H1 (cell line): ENCODE measurements at regions not wholly inside any gene's neighbourhood (a gene's known extent, or its start where the extent isn't known, plus 50 kb on each side); places are given as distances from the start of the nearest gene placed in this dataset.

Source experiments
- CTCF ChIA-PET: fragments of 300-600 bp; sonication (Branson Sonifier 250); formaldehyde crosslinking; loops from one replicate; lab custom pipeline; 2021; ENCODE audit not compliant: partially characterized antibody; lab: Charles Lee
- POLR2A ChIA-PET: fragments of 300-600 bp; sonication (Branson Sonifier 250); formaldehyde crosslinking; loops from one replicate; lab custom pipeline; 2021; ENCODE audit warnings: inconsistent platforms; ENCODE audit not compliant: partially characterized antibody; lab: Charles Lee
- DNase-seq, 2 experiments: peaks; one replicate each; pipeline versions ENCODE4 v3.0.0 to v3.0.0-alpha.2; 2010 to 2022; ENCODE audit warnings: low spot score in 2 of 2, low read depth in 1 of 2, mixed read lengths in 1 of 2
- FAIRE-seq: peaks from 2 replicates; lab custom pipeline; 2011; peaks lifted over from hg19 to GRCh38; lab: Jason Lieb, UNC
- H2AFZ ChIP-seq: 2 replicates; pipeline ENCODE4 v1.8.1; 2012; ENCODE audit warnings: low read length, inconsistent platforms
- H2AK5ac ChIP-seq: 2 replicates; pipeline ENCODE4 v1.6.1; 2013; ENCODE audit warnings: low read depth, low read length
- H2BK120ac ChIP-seq: replicated peaks from 2 replicates; pipeline ENCODE3; 2013; ENCODE audit warnings: low read depth, low read length, inconsistent platforms
- H2BK12ac ChIP-seq: 2 replicates; pipeline ENCODE4 v1.6.1; 2013; ENCODE audit warnings: low read depth, low read length
- H2BK15ac ChIP-seq: 2 replicates; pipeline ENCODE4 v1.6.1; 2013; ENCODE audit warnings: low read length
- H2BK20ac ChIP-seq: 2 replicates; pipeline ENCODE4 v1.6.1; 2013; ENCODE audit warnings: low read length
- H2BK5ac ChIP-seq: 2 replicates; pipeline ENCODE4 v1.6.1; 2013; ENCODE audit warnings: low read depth, low read length
- H3K14ac ChIP-seq: 2 replicates; pipeline ENCODE4 v1.6.1; 2013; ENCODE audit warnings: inconsistent platforms; ENCODE audit not compliant: insufficient read length
- H3K18ac ChIP-seq: 2 replicates; pipeline ENCODE4 v1.6.1; 2013; ENCODE audit warnings: low read length; ENCODE audit errors: extremely low read depth
- H3K23ac ChIP-seq: 2 replicates; pipeline ENCODE4 v1.6.1; 2013; ENCODE audit warnings: inconsistent platforms; ENCODE audit not compliant: insufficient read length
- H3K23me2 ChIP-seq: 2 replicates; pipeline ENCODE4 v1.6.1; 2013; ENCODE audit warnings: low read depth, low read length
- H3K27ac ChIP-seq: 2 replicates; pipeline ENCODE4 v1.6.1; 2011; ENCODE audit warnings: low read depth, low read length, inconsistent platforms
- H3K27me3 ChIP-seq, 4 experiments: replicated peaks in 1 of 4; 1 replicate in 1 of 4; 2 replicates in 3 of 4; pipeline versions ENCODE4 v1.6.1 to v1.8.1; 2011 to 2013; ENCODE audit warnings: low read length in 3 of 4, mild to moderate bottlenecking in 3 of 4, inconsistent platforms in 2 of 4, mixed read lengths in 2 of 4, moderate library complexity in 1 of 4; ENCODE audit not compliant: control insufficient read depth in 3 of 4, insufficient read depth in 3 of 4; ENCODE audit errors: extremely low read depth in 1 of 4
- H3K36me3 ChIP-seq, 4 experiments: 2 replicates each; pipeline versions ENCODE4 v1.6.1 to v1.8.1; 2011 to 2013; ENCODE audit warnings: mild to moderate bottlenecking in 4 of 4, low read length in 3 of 4, moderate library complexity in 2 of 4, control low read depth in 1 of 4, inconsistent platforms in 1 of 4; ENCODE audit not compliant: insufficient read depth in 4 of 4, control insufficient read depth in 2 of 4
- H3K4ac ChIP-seq: replicated peaks from 2 replicates; pipeline ENCODE3; 2013; ENCODE audit warnings: low read length, low read depth, mixed read lengths, inconsistent platforms; ENCODE audit not compliant: insufficient read length
- H3K4me1 ChIP-seq, 4 experiments: replicated peaks in 1 of 4; 1 replicate in 1 of 4; 2 replicates in 3 of 4; pipeline versions ENCODE4 v1.6.1 to v1.8.1; 2011 to 2013; ENCODE audit warnings: low read length in 3 of 4, inconsistent platforms in 2 of 4, mixed read lengths in 1 of 4; ENCODE audit not compliant: insufficient read depth in 4 of 4, control insufficient read depth in 3 of 4
- H3K4me2 ChIP-seq, 2 experiments: 2 replicates each; pipeline versions ENCODE4 v1.6.1 to v1.8.1; 2011 to 2013; ENCODE audit warnings: low read depth in 2 of 2, low read length in 2 of 2, control low read depth in 1 of 2, inconsistent platforms in 1 of 2, mild to moderate bottlenecking in 1 of 2; ENCODE audit not compliant: insufficient read depth in 1 of 2
- H3K4me3 ChIP-seq, 4 experiments: fragments of 200-600, 300-600 bp in 1 of 4; sonication (generic), shearing (Covaris generic), sonication (Bioruptor Twin) in 1 of 4; 2 replicates each; pipeline versions ENCODE4 v1.5.1 to v1.8.1; 2011 to 2016; ENCODE audit warnings: low read length in 4 of 4, low read depth in 3 of 4, control low read depth in 2 of 4, inconsistent platforms in 2 of 4, mild to moderate bottlenecking in 2 of 4, mixed read lengths in 1 of 4, moderate library complexity in 1 of 4; ENCODE audit not compliant: insufficient read depth in 2 of 4; ENCODE audit errors: extremely low read depth in 1 of 4
- H3K56ac ChIP-seq: replicated peaks from 2 replicates; pipeline ENCODE3; 2013; ENCODE audit warnings: low read depth, mild to moderate bottlenecking, mixed read lengths, low read length, inconsistent platforms; ENCODE audit not compliant: insufficient read length
- H3K79me1 ChIP-seq: 2 replicates; pipeline ENCODE4 v1.6.1; 2013; ENCODE audit warnings: low read depth, low read length, control low read depth
- H3K79me2 ChIP-seq, 2 experiments: 2 replicates each; pipeline versions ENCODE4 v1.6.1 to v1.8.1; 2012 to 2013; ENCODE audit warnings: low read length in 2 of 2, mild to moderate bottlenecking in 2 of 2, inconsistent platforms in 1 of 2; ENCODE audit not compliant: insufficient read depth in 2 of 2, control insufficient read depth in 1 of 2
- H3K9ac ChIP-seq, 4 experiments: replicated peaks in 1 of 4; 1 replicate in 1 of 4; 2 replicates in 3 of 4; pipeline versions ENCODE4 v1.6.1 to v1.8.1; 2011 to 2013; ENCODE audit warnings: low read depth in 3 of 4, low read length in 3 of 4, control low read depth in 2 of 4, mild to moderate bottlenecking in 2 of 4, moderate library complexity in 2 of 4, inconsistent platforms in 1 of 4; ENCODE audit errors: extremely low read depth in 1 of 4
- H3K9me3 ChIP-seq, 2 experiments: 2 replicates each; pipeline versions ENCODE4 v1.6.1 to v1.8.1; 2012 to 2013; ENCODE audit warnings: mild to moderate bottlenecking in 2 of 2, moderate library complexity in 2 of 2, control low read depth in 1 of 2, inconsistent platforms in 1 of 2, low read depth in 1 of 2, low read length in 1 of 2, mixed read lengths in 1 of 2; ENCODE audit not compliant: insufficient read depth in 2 of 2
- H4K20me1 ChIP-seq, 2 experiments: replicated peaks in 1 of 2; 2 replicates each; pipeline versions ENCODE3 to v1.8.1; 2011 to 2013; ENCODE audit warnings: inconsistent platforms in 2 of 2, low read length in 2 of 2, mild to moderate bottlenecking in 1 of 2; ENCODE audit not compliant: insufficient read depth in 2 of 2, control insufficient read depth in 1 of 2
- H4K5ac ChIP-seq: 2 replicates; pipeline ENCODE4 v1.6.1; 2013; ENCODE audit warnings: low read length, low read depth, mixed read lengths, inconsistent platforms; ENCODE audit not compliant: insufficient read length
- H4K8ac ChIP-seq: 2 replicates; pipeline ENCODE4 v1.8.0; 2013; ENCODE audit warnings: mild to moderate bottlenecking, moderate library complexity, low read length, inconsistent platforms; ENCODE audit not compliant: insufficient read depth; ENCODE audit errors: extremely low read depth
- H4K91ac ChIP-seq: replicated peaks from 2 replicates; pipeline ENCODE3; 2013; ENCODE audit warnings: low read length, mixed read lengths, inconsistent platforms; ENCODE audit not compliant: insufficient read length
- BCL11A ChIP-seq, 2 experiments: IDR thresholded peaks; one replicate each; pipeline ENCODE4 v1.6.1; 2011; ENCODE audit warnings: low read depth in 2 of 2, low read length in 2 of 2, mild to moderate bottlenecking in 2 of 2
- TAF7 ChIP-seq: optimal IDR thresholded peaks from 2 replicates; pipeline ENCODE3; 2011; ENCODE audit warnings: low read depth, mild to moderate bottlenecking, inconsistent platforms, low read length, moderate library complexity, borderline replicate concordance
- WGBS, 2 experiments: shearing (Covaris generic) in 1 of 2; methylation state at CpG; one replicate each; pipeline versions ENCODE4 v1.1.6 to v1.1.7; 2013 to 2015; ENCODE audit warnings: low lambda C conversion rate in 2 of 2, mixed read lengths in 2 of 2, inconsistent platforms in 1 of 2, low coverage in 1 of 2, missing lambda C conversion rate in 1 of 2; ENCODE audit not compliant: insufficient replicate concordance in 2 of 2, insufficient coverage in 1 of 2, insufficient read length in 1 of 2; ENCODE audit errors: extremely low coverage in 1 of 2, missing lambda C conversion rate in 1 of 2; 5-methylcytosine and 5-hydroxymethylcytosine counted together
- TF ChIP-seq, protein P1 (sequence below): IDR thresholded peaks from 2 replicates; pipeline ENCODE4 v1.6.1; 2011; ENCODE audit warnings: low read depth, mild to moderate bottlenecking, low read length; ENCODE audit not compliant: insufficient read depth

DNA sequence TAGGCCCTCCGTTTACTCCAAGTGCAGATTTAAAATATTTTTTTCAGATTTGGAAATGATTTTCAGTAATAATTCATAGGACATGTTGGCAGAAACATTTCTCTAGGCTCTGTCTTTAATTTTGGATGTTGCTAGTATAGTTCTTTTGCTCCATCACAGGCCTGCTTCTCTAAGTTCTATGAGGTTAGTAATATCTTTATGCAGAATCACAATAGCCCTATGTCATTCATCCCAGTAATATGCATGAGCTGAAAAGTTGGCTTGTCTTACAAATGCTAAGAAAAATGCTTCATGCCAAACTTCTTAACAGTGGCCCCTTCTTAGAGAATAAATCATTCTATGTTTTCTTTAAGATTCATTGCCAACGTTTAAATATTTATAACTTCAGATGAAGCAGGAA is 148.3 kb upstream of the TLL1 start:
- Histone ChIP-seq H2BK120ac (no peak overlapping the region), H4K8ac (no peak overlapping the region), H2BK5ac (no peak overlapping the region), H2BK12ac (no peak overlapping the region), H3K79me2 (no peaks in the 10 kb centered on the region), H2AFZ (no peak overlapping the region), H3K23me2 (no peaks in the 10 kb centered on the region; the same call in 1 of the 2 replicates), H3K4me2 (0 out of 4 replicates have a peak overlapping the region, but pooled peaks of 1 of the 2 experiments have one; percentile 36), H3K23ac (no peak overlapping the region), H3K79me1 (no peaks in the 10 kb centered on the region), H3K4me1 (peaks cover 0 to 11% (median 0%) of the 10 kb centered on the region in 4 experiments; a peak in 3 of 7 replicates), H3K18ac (no peak overlapping the region), H2AK5ac (no peak overlapping the region), H2BK20ac (no peak overlapping the region), H3K14ac (no peak overlapping the region), H4K20me1 (no peaks in the 10 kb centered on the region), H4K5ac (no peak overlapping the region), H3K36me3 (no peaks in the 10 kb centered on the region), H3K27ac (no peak overlapping the region), H2BK15ac (no peak overlapping the region), H4K91ac (no peak overlapping the region), H3K27me3 (no peaks in the 10 kb centered on the region), H3K4me3 (no peak overlapping the region; a peak in 1 of 8 replicates), H3K4ac (no peak overlapping the region), H3K9ac (no peak overlapping the region), H3K56ac (no peak overlapping the region), H3K9me3 (no peaks in the 10 kb centered on the region)
- WGBS, 2 experiments: 56% methylated on average over 2 of the region's 2 CpGs; no CpG with 5 or more reads in 1 of the 2 experiments
- DNase-seq: no peak
- ChIA-PET CTCF (no interaction called here), POLR2A (no interaction called here)
- FAIRE-seq: no peak
- TF ChIP-seq, protein P1, sequence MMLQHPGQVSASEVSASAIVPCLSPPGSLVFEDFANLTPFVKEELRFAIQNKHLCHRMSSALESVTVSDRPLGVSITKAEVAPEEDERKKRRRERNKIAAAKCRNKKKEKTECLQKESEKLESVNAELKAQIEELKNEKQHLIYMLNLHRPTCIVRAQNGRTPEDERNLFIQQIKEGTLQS: no peak
- TF ChIP-seq TAF7: no peak
- no peak for TF ChIP-seq BCL11A (IDR thresholded peaks at IDR 0.05; ENCODE audit: low read depth in 2 of 2, low read length in 2 of 2)
